OCI-LY7 (cell line): ENCODE measurements at regions not wholly inside any gene's neighbourhood (a gene's known extent, or its start where the extent isn't known, plus 50 kb on each side); places are given as distances from the start of the nearest gene placed in this dataset.

Experiments
- BruUV-seq: library from RNA; stranded (reverse); fragments of 400-500 nt; replicated peaks from 2 replicates; lab custom pipeline; 2021; lab: Mats Ljungman, UMichigan
- CTCF ChIA-PET: fragments of 300-600 bp; sonication (Branson Sonifier 250); formaldehyde crosslinking; loops from one replicate; lab custom pipeline; 2022; ENCODE audit warnings: antibody characterized with exemption; ENCODE audit not compliant: unreplicated experiment; lab: Charles Lee
- POLR2A ChIA-PET: fragments of 300-600 bp; sonication (Branson Sonifier 250); formaldehyde crosslinking; loops from one replicate; lab custom pipeline; 2022; ENCODE audit warnings: antibody characterized with exemption; lab: Charles Lee
- DNase-seq: peaks from one replicate; pipeline ENCODE4 v3.0.0-alpha.2; 2015; ENCODE audit warnings: low spot score
- H2AFZ ChIP-seq: fragments of 200-600 bp; sonication (generic), shearing (Covaris generic); 2 replicates; pipeline ENCODE4 v1.6.1; 2014; ENCODE audit warnings: mild to moderate bottlenecking, antibody characterized with exemption, low read length, moderate library complexity
- H3K27ac ChIP-seq: fragments of 200-600 bp; sonication (generic); 2 replicates; pipeline ENCODE4 v1.5.1; 2014; ENCODE audit warnings: mixed run types, low read depth, mild to moderate bottlenecking, moderate library complexity, low read length, inconsistent platforms; ENCODE audit not compliant: poor library complexity, severe bottlenecking
- H3K36me3 ChIP-seq: fragments of 200-600 bp; sonication (generic); 2 replicates; pipeline ENCODE4 v1.6.1; 2014; ENCODE audit warnings: mild to moderate bottlenecking, antibody characterized with exemption, low read length, moderate library complexity, mixed read lengths; ENCODE audit not compliant: insufficient read depth
- H3K4me1 ChIP-seq: fragments of 200-600 bp; sonication (generic); 2 replicates; pipeline ENCODE4 v1.5.1; 2014; ENCODE audit warnings: mild to moderate bottlenecking, low read length; ENCODE audit not compliant: insufficient read depth, poor library complexity, severe bottlenecking
- H3K4me2 ChIP-seq: fragments of 200-600 bp; sonication (generic); 2 replicates; pipeline ENCODE4 v1.6.1; 2014; ENCODE audit warnings: mild to moderate bottlenecking, low read length
- H3K4me3 ChIP-seq: fragments of 200-600 bp; sonication (generic); 2 replicates; pipeline ENCODE4 v1.5.1; 2014; ENCODE audit warnings: mild to moderate bottlenecking, low read depth, low read length; ENCODE audit not compliant: poor library complexity, severe bottlenecking
- H3K79me2 ChIP-seq: fragments of 200-600 bp; sonication (generic); 2 replicates; pipeline ENCODE4 v1.6.1; 2016; ENCODE audit warnings: low read depth, mild to moderate bottlenecking, low read length, moderate library complexity, mixed read lengths; ENCODE audit not compliant: insufficient read depth
- H3K9me2 ChIP-seq: fragments of 200-600 bp; sonication (generic); 2 replicates; pipeline ENCODE4 v1.6.1; 2016; ENCODE audit warnings: mild to moderate bottlenecking, low read length, mixed read lengths; ENCODE audit not compliant: insufficient read depth
- H3K9me3 ChIP-seq: fragments of 200-600 bp; sonication (generic); 2 replicates; pipeline ENCODE4 v1.6.1; 2014; ENCODE audit warnings: mild to moderate bottlenecking, mixed run types, low read length, mixed read lengths
- H4K20me1 ChIP-seq: fragments of 200-600 bp; sonication (generic); 2 replicates; pipeline ENCODE4 v1.6.1; 2014; ENCODE audit warnings: mild to moderate bottlenecking, antibody characterized with exemption, low read length, moderate library complexity, mixed read lengths; ENCODE audit not compliant: insufficient read depth
- CTCF ChIP-seq: fragments of 200-600 bp; sonication (generic); conservative IDR thresholded peaks from 2 replicates; pipeline ENCODE4 v1.5.1; 2014; ENCODE audit warnings: mild to moderate bottlenecking, antibody characterized with exemption, low read length, moderate library complexity, mixed read lengths
- EZH2phosphoT487 ChIP-seq: fragments of 200-600 bp; sonication (generic); IDR thresholded peaks from 2 replicates; pipeline ENCODE4 v1.6.1; 2018; ENCODE audit warnings: low read depth, borderline replicate concordance, mild to moderate bottlenecking, mixed run types, antibody characterized with exemption, low read length, moderate library complexity, mixed read lengths
- intact Hi-C: fragments of 100-400 bp; cut with micrococcal nuclease; formaldehyde crosslinking; loops from one replicate; pipeline ENCODE4 v1.10.0; 2022; ENCODE audit not compliant: unreplicated experiment

- H3K9me3 ChIP-seq: no peaks in the 10 kb centered on the region
- CTCF ChIA-PET: no interaction called here
These were observed 791.3 kb upstream of the CHAC2 start for GRCh38 chr2:52976143-52976949.

GRCh38 chr2:52974127-52974526, 793.5 kb upstream of the CHAC2 start:
- no peak overlapping the region for H3K27ac ChIP-seq
- TF ChIP-seq CTCF (no peak), EZH2phosphoT487 (no peak)
- no peaks in the 10 kb centered on the region for H3K36me3 ChIP-seq
- POLR2A ChIA-PET: no interaction called here
- CTCF ChIA-PET: no interaction called here
- no peak for DNase-seq
- no peaks in the 10 kb centered on the region for H3K9me3 ChIP-seq
- H3K9me2 ChIP-seq: no peaks in the 10 kb centered on the region
- H4K20me1 ChIP-seq: no peaks in the 10 kb centered on the region
- H3K79me2 ChIP-seq: no peaks in the 10 kb centered on the region
- H3K4me1 ChIP-seq: no peaks in the 10 kb centered on the region
- no peak overlapping the region for H3K4me3 ChIP-seq
- BruUV-seq: no TSS peak
- no peak overlapping the region for H2AFZ ChIP-seq
- intact Hi-C loops: no loop called here
- H3K4me2 ChIP-seq: no peak overlapping the region

More at GRCh38 chr2:52976143-52976949, 791.3 kb upstream of the CHAC2 start:
- intact Hi-C loops: no loop called here
- Histone ChIP-seq H3K4me2 (no peak overlapping the region), H3K9me2 (no peaks in the 10 kb centered on the region), H3K36me3 (no peaks in the 10 kb centered on the region), H3K4me3 (no peak overlapping the region), H3K27ac (no peak overlapping the region), H3K4me1 (no peaks in the 10 kb centered on the region), H2AFZ (no peak overlapping the region), H3K79me2 (no peaks in the 10 kb centered on the region), H4K20me1 (no peaks in the 10 kb centered on the region)
- no peak for TF ChIP-seq EZH2phosphoT487
- peak; percentile 68 for TF ChIP-seq CTCF
- BruUV-seq: no TSS peak
- peak; percentile 16 for DNase-seq
- POLR2A ChIA-PET: no interaction called here

GRCh38 chr2:52970642-52971041, 797.0 kb upstream of the CHAC2 start:
- intact Hi-C loops: no loop called here
- DNase-seq: no peak
- no peak overlapping the region for H3K4me2 ChIP-seq
- CTCF ChIA-PET: no interaction called here
- POLR2A ChIA-PET: no interaction called here
- H2AFZ ChIP-seq: no peak overlapping the region
- BruUV-seq: no TSS peak
- H3K36me3 ChIP-seq: no peaks in the 10 kb centered on the region
- no peak overlapping the region for H3K4me3 ChIP-seq
- H4K20me1 ChIP-seq: no peaks in the 10 kb centered on the region
- H3K9me2 ChIP-seq: no peaks in the 10 kb centered on the region
- no peak for TF ChIP-seq CTCF
- TF ChIP-seq EZH2phosphoT487: no peak
- H3K79me2 ChIP-seq: no peaks in the 10 kb centered on the region
- H3K9me3 ChIP-seq: no peaks in the 10 kb centered on the region
- no peaks in the 10 kb centered on the region for H3K4me1 ChIP-seq
- no peak overlapping the region for H3K27ac ChIP-seq
